ENCODE measurements at regions not wholly inside any gene's neighbourhood (a gene's known extent, or its start where the extent isn't known, plus 50 kb on each side); places are given as distances from the start of the nearest gene placed in this dataset.

DNA sequence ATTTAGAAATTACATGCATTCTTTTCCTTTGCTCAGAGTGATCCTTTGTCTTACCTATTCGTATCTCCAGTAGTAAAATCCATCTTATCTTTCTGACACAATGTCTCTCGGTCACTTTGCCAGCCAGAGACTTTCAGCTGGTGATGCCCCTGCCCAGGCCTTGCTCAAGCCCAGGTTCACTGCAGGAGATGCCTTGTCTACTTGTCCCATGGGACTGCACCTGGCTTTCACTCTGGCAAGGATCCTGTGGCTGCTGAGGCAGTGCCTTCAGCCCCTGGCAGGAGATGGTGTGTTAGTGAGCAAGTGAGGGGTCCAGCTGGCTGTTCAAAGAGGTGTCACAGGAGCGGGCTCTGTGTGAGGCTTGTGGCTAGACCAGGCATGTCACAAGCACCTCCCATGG is 1268.9 kb downstream of the OTOL1 start:
- DNase-seq = no peak

DNA sequence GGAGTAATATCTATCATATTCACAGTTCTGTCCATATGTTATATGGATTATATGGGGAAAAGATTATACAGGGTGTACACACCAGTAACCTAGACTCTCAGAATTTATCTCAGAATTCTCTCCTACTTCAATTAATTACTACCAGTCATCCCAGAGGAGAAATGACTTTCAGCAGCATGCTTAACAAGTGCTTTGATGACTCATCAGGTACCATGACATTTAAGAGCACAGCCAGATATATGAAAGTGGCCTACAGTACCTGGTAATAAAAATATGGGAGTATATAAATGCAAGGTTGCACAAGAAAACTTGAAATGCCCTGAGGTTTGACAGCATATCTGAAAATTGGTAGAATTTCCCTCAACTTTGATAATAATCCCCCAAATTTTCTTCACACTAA is 1273.0 kb downstream of the OTOL1 start:
- DNase-seq = no peak

- no peak for DNase-seq
Observed at GRCh38 chr3:162770551-162770950, 1273.9 kb downstream of the OTOL1 start.

GRCh38 chr3:162774613-162775100 is 1278.0 kb downstream of the OTOL1 start:
- no peak for DNase-seq

- no peak for DNase-seq
Observed at GRCh38 chr3:162776148-162776547, 1279.5 kb downstream of the OTOL1 start.

GRCh38 chr3:162777118-162777517 is 1280.5 kb downstream of the OTOL1 start:
- DNase-seq = no peak

GRCh38 chr3:162780313-162780712 is 1283.7 kb downstream of the OTOL1 start:
- no peak for DNase-seq

GRCh38 chr3:162799910-162800309 is 1303.3 kb downstream of the OTOL1 start:
- DNase-seq = no peak

- no peak for DNase-seq
Observed at GRCh38 chr3:162802228-162802965, 1305.8 kb downstream of the OTOL1 start.

- no peak for DNase-seq
Observed at GRCh38 chr3:162810776-162811175, 1314.2 kb downstream of the OTOL1 start.

GRCh38 chr3:162842549-162843216 is 1346.1 kb downstream of the OTOL1 start:
- DNase-seq = no peak

DNA sequence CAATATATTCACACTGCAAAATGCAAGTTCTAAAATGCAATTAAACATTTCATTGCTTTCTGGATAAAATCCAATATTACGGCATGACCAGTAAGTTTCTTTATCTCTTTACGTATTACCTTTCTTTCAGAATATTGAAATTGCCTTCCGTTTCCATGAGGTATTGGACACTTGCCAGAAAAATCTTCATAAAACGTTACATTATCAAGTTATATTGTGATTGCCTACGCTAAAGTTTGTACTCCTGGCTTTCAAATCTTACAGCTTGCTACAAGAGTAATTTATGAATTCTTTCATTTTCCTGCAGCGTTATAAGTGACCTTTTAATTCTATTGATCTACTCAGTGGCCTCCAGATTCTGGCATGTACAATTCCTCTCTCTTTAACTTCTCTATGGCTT is 1349.3 kb downstream of the OTOL1 start:
- DNase-seq = no peak

DNA sequence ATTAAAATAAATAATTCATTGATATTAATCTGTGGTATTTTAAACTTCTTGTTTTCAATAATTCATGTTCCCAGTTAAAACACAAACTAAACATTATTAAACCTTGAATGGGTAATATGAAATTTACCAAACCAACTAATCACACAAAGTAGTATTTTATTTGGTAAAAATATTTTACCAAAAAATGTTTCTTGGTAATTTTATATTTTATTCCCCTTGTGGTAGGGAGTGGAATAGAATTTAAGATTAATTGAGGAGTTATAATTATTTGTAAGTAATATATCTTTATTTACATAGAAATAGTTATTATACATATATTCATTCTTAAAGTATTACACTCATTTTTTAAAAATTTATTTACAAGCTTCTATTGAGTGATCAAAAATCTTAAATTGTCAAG is 1350.9 kb downstream of the OTOL1 start:
- DNase-seq = no peak

DNA sequence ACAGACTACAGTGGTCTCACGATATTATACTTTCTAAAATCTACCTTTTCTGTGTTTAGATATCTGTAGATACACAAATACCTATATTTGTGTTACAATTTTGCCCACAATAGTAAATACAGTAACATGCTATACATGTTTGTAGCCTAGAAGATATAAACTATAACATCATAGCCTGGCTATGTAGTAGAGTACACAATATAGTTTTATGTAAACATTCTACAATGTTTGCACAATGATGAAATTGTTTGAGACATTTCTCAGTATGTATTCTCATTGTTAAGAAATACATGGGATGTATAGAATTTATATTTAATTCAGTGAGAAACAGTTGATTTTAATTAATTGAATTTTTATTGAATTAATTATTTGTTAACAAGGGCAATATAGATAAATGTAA is 1367.0 kb downstream of the OTOL1 start:
- DNase-seq = no peak

- DNase-seq = no peak
Observed at GRCh38 chr3:162865466-162865865, 1368.9 kb downstream of the OTOL1 start.

DNA sequence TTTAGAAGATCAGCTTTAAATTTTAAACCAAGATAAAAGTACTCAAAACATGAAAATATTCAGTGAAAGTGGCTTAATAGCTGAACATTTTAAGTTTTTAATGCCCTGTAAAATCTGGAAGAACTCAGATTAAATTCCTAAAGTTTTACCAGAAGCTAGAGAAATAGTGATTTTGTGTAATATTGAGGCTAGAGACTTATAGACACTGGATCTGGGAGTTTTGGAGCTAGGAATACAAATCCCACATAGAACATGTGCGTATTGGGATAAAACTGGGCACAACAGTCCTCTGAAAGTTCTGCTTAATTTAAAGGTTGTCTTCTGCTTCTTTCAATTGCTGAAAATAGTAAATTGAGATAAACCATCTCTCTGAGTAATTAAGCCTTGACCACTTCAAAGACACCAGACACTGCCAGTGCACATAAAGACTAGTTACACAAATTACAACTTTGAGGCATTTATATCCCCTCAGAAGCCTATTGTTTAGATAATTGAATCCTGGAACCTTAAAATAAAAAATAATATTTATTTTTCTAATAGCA is 1382.5 kb downstream of the OTOL1 start:
- no peak for DNase-seq

GRCh38 chr3:162884373-162884772 is 1387.8 kb downstream of the OTOL1 start:
- DNase-seq = no peak

DNA sequence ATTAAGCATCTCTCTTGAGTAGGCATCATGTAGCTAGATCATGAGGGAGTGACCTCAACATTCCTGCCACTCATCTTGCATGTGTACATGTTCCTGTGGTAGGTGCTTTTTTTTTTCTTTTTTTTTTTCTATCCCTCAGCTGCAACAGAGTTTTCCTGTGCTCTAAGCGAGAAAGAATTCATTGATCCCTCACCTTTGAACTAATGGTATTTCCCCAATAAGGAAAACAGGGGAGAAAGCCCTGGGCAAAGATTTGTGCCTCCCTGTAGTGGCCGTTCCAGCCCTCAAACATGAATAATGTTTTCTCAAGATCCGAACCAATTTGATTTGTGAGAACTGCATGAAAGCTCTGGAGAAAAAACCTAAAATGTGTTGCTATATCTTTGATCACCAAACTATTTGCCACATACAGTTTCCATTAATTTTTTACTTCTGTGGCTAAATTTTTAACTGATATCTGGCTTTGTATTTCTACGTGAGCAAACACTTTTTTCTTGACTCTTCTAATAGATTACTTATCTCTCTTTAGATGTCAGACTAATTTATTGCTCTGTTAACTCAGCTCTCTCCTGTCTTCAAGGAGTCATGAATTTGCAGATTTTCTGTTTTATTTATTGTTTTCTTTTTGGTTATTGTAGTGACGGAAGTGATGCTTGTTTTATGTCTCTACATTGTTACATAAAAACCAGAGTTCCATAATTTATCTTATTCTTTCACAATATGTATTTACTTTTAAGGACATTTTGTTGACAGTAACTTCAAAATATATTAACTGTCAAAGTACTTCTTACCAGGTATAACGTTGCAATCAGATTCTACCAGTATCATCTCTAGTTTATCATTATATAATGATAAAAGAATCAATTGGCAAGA is 1396.5 kb downstream of the OTOL1 start:
- no peak for DNase-seq

GRCh38 chr3:162897291-162897690 is 1400.7 kb downstream of the OTOL1 start:
- no peak for DNase-seq

DNA sequence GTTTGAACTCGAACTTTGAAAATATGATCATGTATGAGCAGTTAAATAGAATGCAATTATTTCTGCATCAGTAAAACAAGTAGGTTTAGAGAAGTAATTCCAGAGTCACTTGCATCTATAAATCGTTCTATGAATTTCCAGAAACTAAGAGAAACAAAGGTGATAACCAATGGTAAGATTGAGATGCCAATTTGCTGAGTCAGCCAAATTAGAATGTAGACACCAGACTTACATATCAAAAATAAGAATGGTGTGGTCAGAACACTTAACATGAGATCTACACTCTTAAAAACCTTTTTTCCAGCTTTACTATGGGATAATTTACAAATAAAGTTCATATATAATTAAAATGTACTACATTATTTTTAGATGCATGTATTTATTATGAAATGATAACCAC is 1435.9 kb downstream of the OTOL1 start:
- DNase-seq = no peak

- no peak for DNase-seq
Observed at GRCh38 chr3:162933656-162934055, 1437.0 kb downstream of the OTOL1 start.

DNA sequence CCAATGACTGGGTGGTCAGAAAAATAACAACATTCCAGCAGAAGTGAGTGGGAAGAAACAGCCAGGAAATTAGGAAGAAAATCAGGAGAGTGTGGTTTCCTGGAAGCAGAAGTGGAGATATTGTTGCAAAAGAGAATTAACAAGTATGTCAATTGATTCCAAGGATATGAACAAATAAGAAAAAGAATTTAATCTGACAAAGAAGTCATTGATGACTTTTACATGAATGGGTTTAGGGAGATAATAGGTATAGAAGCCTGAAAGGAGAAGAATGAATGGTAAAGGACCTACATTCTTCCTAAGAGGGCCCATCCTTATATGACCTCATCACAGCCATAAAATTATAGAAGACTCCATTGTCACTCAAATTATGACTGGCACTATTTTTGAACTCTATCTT is 1440.1 kb downstream of the OTOL1 start:
- DNase-seq = no peak

DNA sequence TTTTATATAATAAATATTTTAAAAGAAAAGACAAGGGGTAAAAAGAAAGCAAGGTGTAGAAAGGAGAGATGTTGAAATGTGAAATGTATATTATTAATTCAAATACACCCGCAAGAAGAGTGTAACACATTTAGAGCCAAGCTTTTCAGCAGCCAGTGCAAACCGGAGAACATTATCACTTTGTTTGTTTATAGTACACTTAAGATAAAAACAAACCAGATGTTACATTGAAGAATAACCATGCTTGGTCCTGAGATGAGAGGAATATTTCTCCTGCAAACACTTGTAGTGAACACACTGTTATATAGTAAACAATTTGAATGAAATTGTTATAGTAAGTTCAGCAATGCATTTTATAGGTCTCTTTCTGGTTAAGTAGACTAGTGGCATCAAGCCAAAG is 1441.5 kb downstream of the OTOL1 start:
- DNase-seq = no peak
